Fibroblast of the aortic adventitia (primary cell): ENCODE measurements at regions not wholly inside any gene's neighbourhood (a gene's known extent, or its start where the extent isn't known, plus 50 kb on each side); places are given as distances from the start of the nearest gene placed in this dataset.
A peak's percentile ranks its signal among the peaks of the same experiment; 100 is the strongest.
"Not testable (repeated sequence)": the region's sequence is repeated elsewhere in the genome, so short reads cannot be mapped to it uniquely, and the experiment has no call there.

Experiments
- DNase-seq: peaks from one replicate; pipeline ENCODE4 v3.0.0-alpha.2; 2010; ENCODE audit warnings: low read depth
- H3K4me3 ChIP-seq: 2 replicates; pipeline ENCODE4 v1.5.1; 2011; ENCODE audit warnings: low read depth, mild to moderate bottlenecking, control low read depth, low read length, moderate library complexity
- CTCF ChIP-seq: IDR thresholded peaks from 2 replicates; pipeline ENCODE4 v1.5.1; 2011; ENCODE audit warnings: mild to moderate bottlenecking, low read length, control low read depth, inconsistent platforms; ENCODE audit not compliant: insufficient read depth

DNA sequence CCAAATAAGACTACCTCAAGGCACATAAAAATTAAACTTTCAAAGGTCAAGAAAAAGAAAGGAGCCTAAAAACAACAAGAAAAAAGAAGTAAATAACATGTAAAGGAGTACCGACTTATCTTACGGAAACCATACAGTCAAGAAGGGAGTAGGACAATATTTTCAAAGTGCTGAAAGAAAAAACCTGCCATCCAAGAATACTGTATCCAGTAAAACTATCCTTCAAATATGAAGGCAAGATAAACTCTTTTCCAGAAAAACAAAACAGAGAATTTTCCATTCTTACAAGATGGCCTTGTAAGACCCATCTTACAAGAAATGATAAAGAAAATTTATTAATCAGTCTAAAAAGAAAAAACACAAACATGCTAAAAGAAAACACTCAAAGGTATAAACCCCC is 302.2 kb downstream of the LMBRD1 start:
- no peak for TF ChIP-seq CTCF
- DNase-seq = no peak
- no peak overlapping the region for H3K4me3 ChIP-seq

DNA sequence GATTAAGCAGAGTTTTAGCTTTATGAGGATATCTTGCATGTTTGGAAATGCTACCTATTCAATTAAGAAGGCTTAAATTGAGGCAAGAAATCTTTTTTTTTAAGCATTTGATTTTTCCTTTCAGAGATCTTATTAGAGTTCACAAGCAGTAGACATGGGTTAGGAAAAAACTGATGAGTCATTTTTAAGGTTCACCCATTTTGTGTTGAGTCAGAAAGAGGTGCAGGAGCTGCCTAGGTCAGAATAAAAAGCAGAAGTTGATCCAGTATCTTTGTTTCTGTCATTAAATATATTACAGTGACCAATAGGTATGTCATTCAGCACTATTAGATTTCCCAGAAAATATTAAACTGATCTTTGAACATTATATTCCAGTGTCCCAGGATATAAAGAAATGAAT is 306.8 kb downstream of the LMBRD1 start:
- H3K4me3 ChIP-seq = no peak overlapping the region
- TF ChIP-seq CTCF = no peak
- DNase-seq = no peak

DNA sequence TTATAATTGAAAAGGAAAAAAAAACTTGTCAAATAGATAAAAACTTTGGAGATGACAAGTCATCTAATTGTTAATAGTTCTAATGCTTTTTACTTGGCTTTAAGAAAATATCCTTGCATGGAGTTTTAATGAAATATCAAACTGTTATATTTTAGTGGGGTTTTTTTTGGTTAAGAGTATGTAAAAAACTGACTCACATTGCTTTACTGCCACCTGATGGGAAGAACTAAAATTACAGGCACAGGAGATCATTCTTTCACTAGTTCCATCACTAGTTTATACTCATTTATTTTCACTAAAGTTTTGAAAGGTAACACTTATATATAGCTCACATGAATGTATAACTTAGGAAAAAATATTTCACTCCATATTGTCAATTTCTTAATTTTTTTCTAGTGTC is 309.1 kb downstream of the LMBRD1 start:
- TF ChIP-seq CTCF = peak; percentile 11
- H3K4me3 ChIP-seq = no peak overlapping the region
- DNase-seq = no peak

GRCh38 chr6:69466979-69467570 is 329.7 kb downstream of the LMBRD1 start:
- DNase-seq = no peak
- no peak for TF ChIP-seq CTCF
- H3K4me3 ChIP-seq = no peak overlapping the region

GRCh38 chr6:69465866-69466265 is 330.9 kb downstream of the LMBRD1 start:
- no peak for DNase-seq
- H3K4me3 ChIP-seq = no peak overlapping the region
- TF ChIP-seq CTCF = no peak

DNA sequence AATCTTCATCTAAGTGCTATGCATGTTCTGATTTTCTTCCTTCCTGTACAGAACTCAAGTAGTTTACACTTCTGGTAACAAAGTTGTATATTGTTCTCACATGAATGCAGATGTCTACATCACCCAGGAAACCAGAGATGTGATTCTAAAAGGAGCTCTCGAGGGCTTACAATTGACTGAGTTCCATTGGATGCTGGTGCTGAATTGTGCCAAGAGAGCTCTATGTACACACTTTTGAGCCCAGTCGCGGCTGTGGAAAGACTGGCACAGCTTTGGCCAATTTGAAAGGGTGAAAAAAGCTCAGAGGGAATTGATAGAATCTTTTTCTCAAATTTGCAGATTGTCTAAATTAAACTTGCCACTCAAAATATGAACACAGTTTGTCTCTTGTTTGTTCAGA is 340.7 kb downstream of the LMBRD1 start:
- DNase-seq = no peak
- H3K4me3 ChIP-seq = no peak overlapping the region
- TF ChIP-seq CTCF = no peak

- not testable (repeated sequence) for H3K4me3 ChIP-seq, DNase-seq
Measured at GRCh38 chr6:69454619-69455018, 342.2 kb downstream of the LMBRD1 start.

- DNase-seq = not testable (repeated sequence)
Measured at GRCh38 chr6:69450493-69450892, 346.3 kb downstream of the LMBRD1 start.

More at GRCh38 chr6:69450493-69450892, 346.3 kb downstream of the LMBRD1 start:
- H3K4me3 ChIP-seq = not testable (repeated sequence)
